H1 (cell line): ENCODE measurements at regions not wholly inside any gene's neighbourhood (a gene's known extent, or its start where the extent isn't known, plus 50 kb on each side); places are given as distances from the start of the nearest gene placed in this dataset.

Experiments used
- CTBP2 ChIP-seq: IDR thresholded peaks from 2 replicates; pipeline ENCODE4 v1.7.0; 2011; ENCODE audit warnings: borderline replicate concordance, mild to moderate bottlenecking, moderate library complexity, mixed read lengths, low read length; ENCODE audit not compliant: insufficient read depth, insufficient read length
- HDAC2 ChIP-seq, 2 experiments: fragments of 300-600 bp in 1 of 2; sonication (generic) in 1 of 2; IDR thresholded peaks; 2 replicates each; pipeline ENCODE4 v1.6.1; 2011 to 2012; ENCODE audit warnings: low read depth in 2 of 2, low read length in 2 of 2, mild to moderate bottlenecking in 2 of 2, moderate library complexity in 2 of 2, borderline replicate concordance in 1 of 2, inconsistent platforms in 1 of 2
- KDM4A ChIP-seq: IDR thresholded peaks from one replicate; pipeline ENCODE4 v1.7.1; 2012; ENCODE audit warnings: low read depth, mild to moderate bottlenecking, moderate library complexity, low read length, inconsistent platforms; ENCODE audit not compliant: severe bottlenecking
- RXRA ChIP-seq: IDR thresholded peaks from 2 replicates; pipeline ENCODE4 v1.6.1; 2011; ENCODE audit warnings: low read depth, mild to moderate bottlenecking, low read length, moderate library complexity; ENCODE audit not compliant: insufficient read depth
- TAF1 ChIP-seq: IDR thresholded peaks from 2 replicates; pipeline ENCODE4 v1.6.1; 2011; ENCODE audit warnings: mild to moderate bottlenecking, low read depth, low read length

DNA sequence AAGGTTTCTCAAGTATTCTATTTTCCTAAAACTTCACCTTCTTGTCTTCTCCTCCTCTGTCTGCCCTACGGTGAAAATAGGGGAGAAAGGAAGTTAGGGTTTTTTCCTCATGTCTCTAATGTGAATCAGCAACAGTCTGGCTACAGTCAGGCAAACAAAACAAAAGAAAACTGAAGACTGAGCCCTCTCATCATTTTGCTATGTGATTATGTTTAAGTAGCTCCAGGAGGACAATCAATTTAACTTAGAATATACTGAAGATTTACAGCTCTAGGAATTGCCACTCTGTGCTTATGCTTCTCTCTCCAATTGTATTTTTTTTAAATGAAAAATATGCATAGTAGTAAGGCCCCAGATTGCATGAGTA, 316.2 kb downstream of the GPAT3 start (continued):
- TF ChIP-seq KDM4A (no peak), TAF1 (no peak), RXRA (no peak), HDAC2 (IDR thresholded peaks at IDR 0.05; ENCODE audit: borderline replicate concordance in 1 of 2, low read depth in 2 of 2, low read length in 2 of 2) (no peak), CTBP2 (no peak)
